Thyroid gland (tissue), 4 donors: ENCODE measurements at regions not wholly inside any gene's neighbourhood (a gene's known extent, or its start where the extent isn't known, plus 50 kb on each side); places are given as distances from the start of the nearest gene placed in this dataset.
"Not testable (repeated sequence)": the region's sequence is repeated elsewhere in the genome, so short reads cannot be mapped to it uniquely, and the experiment has no call there.

ENCODE experiments used
- DNase-seq, 2 donors: peaks; one replicate each; pipeline ENCODE4 v3.0.0-alpha.2; 2019
- H3K27ac ChIP-seq, 3 donors: fragments of 200-600 bp; sonication (generic); 1 replicate in 2 of 3; 2 replicates in 1 of 3; pipeline ENCODE4 v1.5.1; 2016 to 2019; ENCODE audit warnings: mild to moderate bottlenecking in 1 of 3, moderate library complexity in 1 of 3
- H3K27me3 ChIP-seq: fragments of 200-600 bp; sonication (generic); one replicate; pipeline ENCODE4 v1.5.1; 2019
- H3K36me3 ChIP-seq, 2 donors: fragments of 200-600 bp; sonication (generic); one replicate each; pipeline ENCODE4 v1.5.1; 2016 to 2019
- H3K4me1 ChIP-seq, 2 donors: fragments of 200-600 bp; sonication (generic); one replicate each; pipeline ENCODE4 v1.5.1; 2017 to 2019
- H3K4me3 ChIP-seq, 3 donors: fragments of 200-600 bp; sonication (generic); replicated peaks in 1 of 3; 1 replicate in 2 of 3; 2 replicates in 1 of 3; pipeline ENCODE4 v1.5.1; 2016; ENCODE audit warnings: mild to moderate bottlenecking in 1 of 3
- H3K9me3 ChIP-seq: fragments of 200-600 bp; sonication (generic); one replicate; pipeline ENCODE4 v1.5.1; 2017
- CTCF ChIP-seq, 6 experiments: fragments of 200-600 bp in 3 of 6; fragments of 450-650 bp in 3 of 6; sonication (generic) in 3 of 6; IDR thresholded peaks; one replicate each; pipeline ENCODE4 v1.5.1; 2016 to 2019; ENCODE audit warnings: antibody characterized with exemption in 6 of 6, mild to moderate bottlenecking in 2 of 6, inconsistent platforms in 1 of 6, moderate library complexity in 1 of 6
- POLR2A ChIP-seq, 2 donors: fragments of 450-650 bp; IDR thresholded peaks; one replicate each; pipeline ENCODE4 v1.6.1; 2017; ENCODE audit warnings: antibody characterized with exemption in 2 of 2, mild to moderate bottlenecking in 2 of 2, moderate library complexity in 1 of 2
- WGBS, 2 donors: methylation state at CpG; one replicate each; pipeline ENCODE4 v1.1.5; 2017; 5-methylcytosine and 5-hydroxymethylcytosine counted together
- intact Hi-C: fragments of 100-400 bp; cut with DNase I; formaldehyde crosslinking; loops from one replicate; pipeline ENCODE4 v1.15.1; 2023

GRCh38 chr22:11609193-11609592, 3918.8 kb upstream of the OR11H1 start:
- intact Hi-C loops: not testable (repeated sequence)

GRCh38 chr22:11611280-11611679, 3916.7 kb upstream of the OR11H1 start:
- DNase-seq, H3K9me3 ChIP-seq, H3K4me1 ChIP-seq, H3K4me3 ChIP-seq, intact Hi-C loops, H3K27ac ChIP-seq, H3K27me3 ChIP-seq, H3K36me3 ChIP-seq: not testable (repeated sequence)
- WGBS, 2 donors: 84% methylated on average over 20 of the region's 20 CpGs

More at GRCh38 chr22:11609193-11609592, 3918.8 kb upstream of the OR11H1 start:
- H3K4me1 ChIP-seq, DNase-seq, H3K4me3 ChIP-seq, H3K9me3 ChIP-seq, H3K36me3 ChIP-seq, H3K27ac ChIP-seq, H3K27me3 ChIP-seq: not testable (repeated sequence)
- 76 to 81% methylated on average over 4 of the region's 4 CpGs for WGBS, 2 donors

- H3K27me3 ChIP-seq, DNase-seq, intact Hi-C loops, H3K4me3 ChIP-seq, H3K36me3 ChIP-seq, H3K4me1 ChIP-seq, H3K27ac ChIP-seq, H3K9me3 ChIP-seq: not testable (repeated sequence)
- WGBS, 2 donors: 91% methylated on average over 7 of the region's 7 CpGs
Observed at GRCh38 chr22:11611876-11612275, 3916.1 kb upstream of the OR11H1 start.

GRCh38 chr22:11613081-11613897, 3914.7 kb upstream of the OR11H1 start:
- DNase-seq, H3K27me3 ChIP-seq, H3K9me3 ChIP-seq, H3K27ac ChIP-seq, H3K4me3 ChIP-seq, H3K36me3 ChIP-seq, H3K4me1 ChIP-seq, intact Hi-C loops: not testable (repeated sequence)
- WGBS, 2 donors: 88 to 90% methylated on average over 27 of the region's 27 CpGs

- no peak overlapping the region for H3K27ac ChIP-seq
- H3K27me3 ChIP-seq: no peaks in the 10 kb centered on the region
- peaks cover 4% of the 10 kb centered on the region for H3K9me3 ChIP-seq
- intact Hi-C loops: no loop called here
- H3K36me3 ChIP-seq: no peaks in the 10 kb centered on the region
- no peak for DNase-seq
- H3K4me1 ChIP-seq: no peaks in the 10 kb centered on the region
- WGBS, 2 donors: 83 to 84% methylated on average over 26 of the region's 26 CpGs
- no peak for TF ChIP-seq CTCF (IDR thresholded peaks at IDR 0.05)
- TF ChIP-seq POLR2A (IDR thresholded peaks at IDR 0.05): no peak
- no peak overlapping the region for H3K4me3 ChIP-seq
Observed at GRCh38 chr22:11613898-11614755, 3913.9 kb upstream of the OR11H1 start.

GRCh38 chr22:11614798-11615433, 3913.1 kb upstream of the OR11H1 start:
- H3K4me1 ChIP-seq, H3K27ac ChIP-seq, H3K4me3 ChIP-seq, DNase-seq, H3K36me3 ChIP-seq, H3K9me3 ChIP-seq, intact Hi-C loops, H3K27me3 ChIP-seq: not testable (repeated sequence)
- 78 to 82% methylated on average over 20 of the region's 20 CpGs for WGBS, 2 donors

GRCh38 chr22:11616811-11617210, 3911.2 kb upstream of the OR11H1 start:
- no peak overlapping the region for H3K4me3 ChIP-seq
- H3K36me3 ChIP-seq: no peaks in the 10 kb centered on the region
- 87 to 92% methylated on average over 9 of the region's 9 CpGs for WGBS, 2 donors
- intact Hi-C loops: no loop called here
- TF ChIP-seq POLR2A (IDR thresholded peaks at IDR 0.05): no peak
- TF ChIP-seq CTCF (IDR thresholded peaks at IDR 0.05): no peak
- H3K27me3 ChIP-seq: no peaks in the 10 kb centered on the region
- peaks cover 4% of the 10 kb centered on the region for H3K9me3 ChIP-seq
- H3K4me1 ChIP-seq: no peaks in the 10 kb centered on the region
- no peak for DNase-seq
- no peak overlapping the region for H3K27ac ChIP-seq

- H3K36me3 ChIP-seq, H3K9me3 ChIP-seq, H3K27ac ChIP-seq, H3K4me1 ChIP-seq, H3K4me3 ChIP-seq, DNase-seq, intact Hi-C loops, H3K27me3 ChIP-seq: not testable (repeated sequence)
- 69 to 73% methylated on average over 11 of the region's 11 CpGs for WGBS, 2 donors
Observed at GRCh38 chr22:11618322-11618662, 3909.7 kb upstream of the OR11H1 start.

GRCh38 chr22:11618688-11619087, 3909.3 kb upstream of the OR11H1 start:
- WGBS, 2 donors: 76 to 79% methylated on average over 14 of the region's 14 CpGs
- intact Hi-C loops, H3K4me1 ChIP-seq, H3K9me3 ChIP-seq, H3K4me3 ChIP-seq, H3K27ac ChIP-seq, H3K36me3 ChIP-seq, H3K27me3 ChIP-seq, DNase-seq: not testable (repeated sequence)

GRCh38 chr22:11620921-11621762, 3906.8 kb upstream of the OR11H1 start:
- H3K4me1 ChIP-seq, H3K27ac ChIP-seq, H3K36me3 ChIP-seq, H3K9me3 ChIP-seq, H3K4me3 ChIP-seq, intact Hi-C loops, DNase-seq, H3K27me3 ChIP-seq: not testable (repeated sequence)
- WGBS, 2 donors: 81 to 82% methylated on average over 32 of the region's 32 CpGs
